Activated CD8-positive, alpha-beta memory T cell treated with anti-CD3 and anti-CD28 coated beads for 36 hours (primary cell): ENCODE measurements at regions not wholly inside any gene's neighbourhood (a gene's known extent, or its start where the extent isn't known, plus 50 kb on each side); places are given as distances from the start of the nearest gene placed in this dataset.
"Not testable (repeated sequence)": the region's sequence is repeated elsewhere in the genome, so short reads cannot be mapped to it uniquely, and the experiment has no call there.

ENCODE experiments used
- CTCF ChIA-PET: fragments of 350-600 bp; sonication (Branson Sonifier 250); formaldehyde crosslinking; loops from one replicate; lab custom pipeline; 2021; ENCODE audit warnings: antibody characterized with exemption; lab: Charles Lee
- POLR2A ChIA-PET: fragments of 350-600 bp; sonication (Branson Sonifier 250); formaldehyde crosslinking; loops from one replicate; lab custom pipeline; 2021; ENCODE audit warnings: antibody characterized with exemption; lab: Charles Lee

DNA sequence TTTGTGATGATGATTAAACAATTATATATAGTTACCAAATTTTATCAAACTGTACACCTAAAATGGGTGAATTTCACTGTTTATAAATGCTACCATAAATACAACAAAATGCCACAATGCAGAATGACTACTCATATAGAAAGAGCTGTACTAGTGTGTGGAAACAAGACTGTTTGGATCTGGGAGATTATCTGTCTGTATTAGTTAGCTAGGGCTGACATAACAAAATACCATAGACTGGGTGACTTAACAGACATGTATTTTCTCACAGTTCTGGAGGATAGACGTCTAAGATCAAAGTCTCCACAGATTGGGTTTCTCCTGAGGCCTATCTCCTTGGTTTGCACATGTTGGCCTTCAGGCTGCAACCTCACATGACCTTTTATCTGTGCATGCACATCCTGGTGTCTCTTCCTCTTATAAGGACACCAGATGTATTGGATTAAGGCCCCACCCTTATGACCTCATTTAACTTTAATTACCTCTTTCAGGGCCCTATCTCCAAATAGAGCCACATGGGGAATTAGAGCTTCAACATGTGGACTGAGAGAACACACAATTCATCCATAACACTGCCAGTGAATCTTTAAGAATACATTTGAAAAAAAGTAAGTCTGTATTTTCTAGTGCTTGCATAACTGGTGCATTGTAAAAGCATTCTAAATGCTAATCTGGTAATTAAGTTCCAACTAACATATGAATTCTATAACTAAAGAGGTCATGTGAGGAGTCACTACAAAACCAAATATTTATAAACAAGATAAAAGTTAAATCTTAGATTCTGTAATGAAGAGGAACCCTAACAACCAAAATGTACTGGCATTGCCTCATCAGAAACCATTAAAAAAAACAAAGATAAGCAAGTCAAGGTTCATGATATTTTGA lies 699.6 kb downstream of the NYAP2 start:
- ChIA-PET POLR2A (no interaction called here), CTCF (no interaction called here)

DNA sequence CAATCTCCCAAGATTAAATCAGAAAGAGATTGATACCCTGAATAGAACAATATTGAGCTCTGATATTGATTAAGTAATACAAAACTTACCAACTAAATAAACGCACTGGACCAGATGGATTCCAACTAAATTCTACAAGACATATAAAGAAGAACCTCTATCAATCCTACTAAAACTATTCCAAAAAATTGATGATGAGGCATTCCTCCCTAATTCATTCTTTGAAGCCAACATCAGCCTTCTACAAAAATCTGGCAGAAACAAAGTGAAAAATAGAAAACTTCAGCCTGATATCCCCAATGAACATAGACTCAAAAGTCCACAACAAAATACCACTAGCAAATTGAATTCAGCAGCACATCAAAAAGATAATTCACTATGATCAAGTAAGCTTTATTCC lies 695.5 kb downstream of the NYAP2 start:
- POLR2A ChIA-PET = no interaction called here
- CTCF ChIA-PET = no interaction called here

DNA sequence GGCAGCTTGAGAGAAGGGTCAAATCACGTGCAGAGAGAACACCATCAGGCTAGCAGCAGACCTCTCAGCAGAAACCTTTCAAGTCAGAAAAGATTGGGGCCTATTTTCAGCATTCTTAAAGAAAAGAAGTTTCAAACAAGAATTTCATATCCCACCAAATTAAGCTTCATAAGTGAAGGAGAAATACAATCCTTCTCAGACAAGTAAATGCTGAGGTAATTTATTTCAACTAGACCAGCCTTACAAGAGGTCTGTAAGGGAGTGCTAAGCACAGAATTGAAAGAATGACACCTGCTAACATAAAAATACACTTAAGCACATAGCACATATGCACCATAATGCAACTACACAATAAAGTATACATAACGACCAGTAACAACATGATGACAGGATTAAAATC lies 693.9 kb downstream of the NYAP2 start:
- CTCF ChIA-PET = no interaction called here
- POLR2A ChIA-PET = no interaction called here

DNA sequence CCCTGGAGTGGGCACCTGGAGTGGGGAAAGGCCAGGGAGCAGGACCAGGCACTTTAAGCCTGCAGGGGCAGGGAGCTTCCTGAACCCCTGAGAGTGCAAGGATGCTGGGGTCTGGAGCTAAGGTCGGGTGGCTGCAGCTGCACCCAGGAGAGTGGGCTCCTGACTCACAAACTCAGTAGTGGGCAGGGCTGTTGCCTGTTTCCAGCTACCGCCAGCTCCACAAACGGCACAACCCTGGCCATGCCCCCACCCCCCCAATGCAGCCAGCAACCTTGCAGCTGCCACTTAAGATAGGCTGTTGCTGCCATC lies 688.8 kb downstream of the NYAP2 start:
- ChIA-PET CTCF (no interaction called here), POLR2A (no interaction called here)

DNA sequence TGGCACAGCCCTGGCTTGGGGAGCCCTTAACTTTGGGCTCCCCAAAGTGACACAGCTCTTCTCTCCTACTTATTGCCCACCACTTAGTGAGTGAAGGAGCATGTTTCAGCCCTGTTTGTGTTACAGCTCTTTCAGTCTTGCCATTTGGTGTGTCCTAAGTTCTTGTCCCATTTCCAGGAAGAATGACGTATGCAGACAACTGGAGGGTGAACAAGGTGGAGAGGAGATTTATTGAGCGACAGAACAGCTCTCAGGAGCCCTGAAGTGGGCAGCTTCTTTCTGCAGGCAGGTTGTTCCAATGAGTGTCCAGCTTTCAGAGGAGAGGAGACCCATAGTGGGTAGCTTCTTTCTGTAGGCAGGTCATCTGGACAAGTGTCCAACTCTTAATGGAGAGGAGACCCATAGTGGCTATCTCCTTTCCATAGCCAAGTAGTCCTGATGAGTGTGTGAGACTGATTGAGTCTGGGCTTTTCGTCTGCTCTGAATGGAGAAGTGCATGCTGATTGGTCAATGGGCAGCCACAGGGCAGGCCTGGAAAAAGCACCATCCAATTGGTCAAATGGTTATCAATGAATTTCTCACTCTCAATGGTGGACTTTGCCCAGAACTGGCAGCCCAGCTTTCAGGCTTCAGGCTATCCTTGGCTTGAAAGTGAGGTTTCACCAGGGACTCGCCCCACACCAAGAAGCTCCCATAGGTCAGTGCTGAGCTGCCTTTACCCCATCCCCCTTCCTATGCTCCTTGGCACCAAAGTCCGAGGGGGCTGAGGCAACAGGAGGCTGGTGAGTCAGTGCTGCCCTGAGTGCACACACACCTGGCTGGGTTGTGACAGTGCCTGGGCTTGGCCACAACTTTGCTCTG lies 688.2 kb downstream of the NYAP2 start:
- POLR2A ChIA-PET = no interaction called here

DNA sequence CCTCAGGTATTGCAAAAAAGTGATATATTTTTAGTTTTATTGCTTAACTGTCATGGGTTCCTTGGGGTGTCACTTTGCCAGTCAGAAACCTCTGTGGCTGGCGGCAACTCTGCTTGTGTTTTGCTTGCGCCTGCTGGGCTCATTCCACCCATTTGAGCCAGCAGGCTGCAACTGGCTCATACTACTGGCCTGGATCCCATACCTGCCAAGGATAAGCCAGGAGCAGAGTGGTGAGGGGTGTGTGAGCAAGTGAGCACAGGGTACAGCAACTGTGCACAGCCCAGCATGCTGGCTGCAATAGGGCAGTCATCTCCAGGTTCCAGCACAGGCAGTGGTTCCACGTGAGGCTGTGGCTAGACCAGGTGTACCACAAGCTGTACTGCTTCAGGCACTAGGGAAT lies 687.5 kb downstream of the NYAP2 start:
- ChIA-PET CTCF (no interaction called here), POLR2A (no interaction called here)

More for the DNA sequence above, 688.2 kb downstream of the NYAP2 start:
- CTCF ChIA-PET = no interaction called here

DNA sequence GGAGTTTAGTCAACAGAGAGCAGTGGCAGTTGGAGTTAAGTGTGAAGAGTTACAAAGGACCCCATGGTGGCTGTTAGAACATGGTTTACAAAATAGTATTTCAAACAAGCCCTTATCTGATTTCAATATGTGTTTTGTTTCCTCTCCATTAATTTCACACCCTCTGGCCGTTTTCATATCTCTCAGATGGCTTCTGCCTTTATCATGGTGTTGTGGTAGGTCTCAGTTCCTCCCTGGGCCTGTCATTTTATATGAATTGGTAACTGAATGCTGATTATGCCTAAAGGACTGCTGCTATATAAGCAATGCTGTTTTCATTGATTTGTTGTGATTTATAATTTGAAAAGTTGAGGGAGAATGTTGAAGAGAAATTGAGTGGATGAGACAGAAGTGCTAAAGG lies 686.7 kb downstream of the NYAP2 start:
- ChIA-PET CTCF (no interaction called here), POLR2A (no interaction called here)

DNA sequence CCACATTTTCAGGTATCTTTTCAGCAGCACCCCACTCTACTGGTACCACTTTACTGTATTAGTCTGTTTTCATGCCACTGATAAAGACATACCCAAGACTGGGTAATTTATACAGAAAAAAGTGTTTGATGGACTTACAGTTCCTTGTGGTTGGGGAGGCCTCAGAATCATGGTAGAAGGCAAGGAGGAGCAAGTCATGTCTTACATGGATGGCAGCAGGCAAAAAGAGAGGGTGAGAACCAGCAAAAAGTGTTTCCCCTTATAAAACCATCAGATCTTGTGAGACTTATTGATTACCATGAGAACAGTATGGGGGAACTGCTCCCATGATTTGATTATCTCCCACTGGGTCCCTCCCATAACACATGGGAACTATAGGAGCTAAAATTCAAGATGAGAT lies 685.9 kb downstream of the NYAP2 start:
- POLR2A ChIA-PET, CTCF ChIA-PET: not testable (repeated sequence)

DNA sequence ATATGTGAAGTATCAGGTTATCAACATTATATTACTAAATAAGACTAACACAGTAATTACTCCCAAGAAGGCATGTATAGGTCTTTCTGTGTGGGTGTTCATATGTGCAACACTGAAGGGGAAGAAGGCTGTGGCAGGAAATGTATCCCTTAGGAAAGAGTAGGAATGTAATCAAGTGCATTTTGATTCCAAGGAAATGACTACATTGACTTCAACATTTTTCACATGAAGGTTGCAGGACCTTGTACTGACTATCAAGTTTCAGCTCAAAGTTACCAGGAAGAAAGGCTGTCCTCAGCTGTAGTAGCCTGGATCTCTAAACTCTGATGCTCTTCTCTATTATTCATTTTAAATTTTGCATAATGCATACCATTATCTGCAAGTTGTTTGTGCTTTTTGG lies 680.8 kb downstream of the NYAP2 start:
- ChIA-PET CTCF (no interaction called here), POLR2A (no interaction called here)

DNA sequence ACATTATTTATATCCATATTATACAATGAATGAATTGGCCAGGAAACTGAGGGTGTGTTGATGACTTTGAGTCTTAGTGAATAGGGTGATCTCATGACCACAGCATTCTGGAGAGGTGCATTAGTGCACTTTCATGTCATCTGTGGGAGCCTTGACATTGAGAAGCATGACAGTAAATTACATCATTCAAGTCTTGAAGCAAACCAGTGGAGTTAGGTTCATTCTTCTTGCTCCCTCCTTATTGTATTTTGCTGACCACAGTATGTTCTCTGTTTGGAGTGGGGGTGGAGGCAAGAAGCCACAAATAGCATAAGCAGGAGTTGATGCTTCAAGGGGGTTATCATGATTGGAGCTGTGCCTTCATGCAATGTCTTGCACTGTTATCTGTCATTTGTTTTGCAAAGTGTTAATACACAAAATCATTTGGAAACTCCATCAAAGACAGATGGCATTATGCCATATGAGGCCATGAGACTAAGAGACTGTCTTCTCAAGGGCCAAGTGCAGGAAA lies 680.2 kb downstream of the NYAP2 start:
- POLR2A ChIA-PET = no interaction called here
- CTCF ChIA-PET = no interaction called here

DNA sequence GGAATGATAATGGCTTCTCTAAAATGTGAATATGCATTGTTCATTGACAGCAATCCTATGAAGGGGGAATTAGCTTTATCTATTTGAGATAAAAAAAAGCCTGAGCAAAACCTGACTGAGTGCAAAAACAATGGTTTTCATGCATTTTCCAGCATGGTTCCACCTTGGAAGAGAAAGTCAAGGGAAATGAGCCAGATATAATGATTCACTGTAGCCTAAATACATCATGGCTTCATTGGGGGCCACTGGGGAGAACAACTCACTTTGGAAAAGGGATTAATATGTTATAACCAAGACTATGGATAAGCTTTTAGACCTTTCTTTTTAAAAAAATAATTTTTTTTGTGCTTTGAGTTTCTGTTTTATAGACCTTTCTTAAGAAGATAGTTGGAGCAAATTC lies 679.7 kb downstream of the NYAP2 start:
- CTCF ChIA-PET = no interaction called here

DNA sequence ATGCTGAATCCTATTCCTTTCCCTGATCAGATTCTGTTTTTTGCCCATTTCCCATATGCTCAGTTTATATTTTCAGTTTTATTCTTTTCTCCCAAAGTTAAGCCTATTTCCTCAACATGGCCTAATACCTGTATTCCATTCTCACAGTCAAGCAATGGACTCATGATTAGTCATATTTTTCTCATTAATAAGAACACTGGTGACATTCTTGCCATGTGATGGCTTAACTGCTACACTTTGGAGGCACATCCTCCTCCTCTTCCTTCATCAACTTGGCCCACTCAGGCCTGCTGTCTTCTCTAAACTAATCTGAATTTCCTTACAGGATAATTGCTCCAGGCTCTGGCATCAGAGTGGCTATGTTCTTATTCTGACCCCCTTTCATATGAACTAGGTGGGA lies 679.2 kb downstream of the NYAP2 start:
- POLR2A ChIA-PET = no interaction called here
- CTCF ChIA-PET = no interaction called here

More for the DNA sequence above, 679.7 kb downstream of the NYAP2 start:
- POLR2A ChIA-PET = no interaction called here

DNA sequence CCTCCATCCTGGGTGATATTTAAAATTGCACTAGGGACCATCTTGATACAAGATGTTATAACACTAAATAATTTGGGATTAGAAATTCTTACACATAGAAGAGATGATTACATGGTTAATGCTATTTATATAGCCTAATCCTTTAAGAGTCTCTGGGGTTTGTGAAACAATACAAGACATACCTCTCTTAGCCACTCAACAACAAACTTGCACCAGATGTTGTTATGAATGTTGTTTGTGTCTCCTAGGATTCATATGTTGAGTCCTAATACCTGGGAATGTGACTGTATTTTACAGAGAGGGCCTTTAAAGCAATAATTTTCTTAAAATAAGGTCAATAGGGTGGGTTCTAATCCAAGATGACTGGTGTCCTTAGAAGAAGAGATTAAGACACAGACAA lies 678.3 kb downstream of the NYAP2 start:
- CTCF ChIA-PET = no interaction called here
- POLR2A ChIA-PET = no interaction called here

DNA sequence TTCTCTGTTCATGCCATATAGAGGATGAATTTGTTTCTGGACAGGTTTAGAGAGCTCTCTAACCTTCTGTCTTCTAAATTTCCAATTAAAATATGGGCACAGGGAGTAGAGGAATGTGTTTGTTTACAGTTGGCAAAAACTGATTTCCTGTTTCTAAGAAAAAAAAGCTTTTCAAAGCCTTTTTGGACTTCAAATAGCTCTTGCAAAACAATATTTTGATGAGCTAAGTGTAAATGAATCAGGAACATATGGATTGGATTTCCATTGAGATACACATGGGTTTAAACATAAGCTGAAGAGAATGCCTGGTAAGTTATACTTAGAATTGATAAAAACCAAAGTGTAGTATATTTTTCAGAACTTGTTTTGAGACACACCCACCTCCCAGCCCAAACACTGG lies 677.5 kb downstream of the NYAP2 start:
- POLR2A ChIA-PET = no interaction called here
- CTCF ChIA-PET = no interaction called here

DNA sequence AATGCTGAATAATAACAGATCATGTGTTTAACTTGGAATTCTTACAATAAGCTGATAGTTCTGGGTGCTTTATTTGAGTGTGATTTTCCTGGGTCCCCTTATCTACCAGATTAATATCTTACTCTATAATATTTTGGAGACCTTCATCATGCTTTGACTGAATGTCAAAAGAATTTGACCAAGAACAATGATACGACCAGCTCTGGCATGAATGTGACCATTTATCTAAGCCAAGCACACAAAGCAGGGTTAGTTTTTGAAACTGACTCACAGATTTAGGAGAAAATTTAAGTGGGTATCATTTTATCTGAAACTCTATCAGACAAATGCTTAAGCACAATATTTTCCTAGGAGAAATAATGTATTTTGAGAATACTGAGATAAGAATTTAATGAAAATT lies 677.0 kb downstream of the NYAP2 start:
- ChIA-PET CTCF (no interaction called here), POLR2A (no interaction called here)

DNA sequence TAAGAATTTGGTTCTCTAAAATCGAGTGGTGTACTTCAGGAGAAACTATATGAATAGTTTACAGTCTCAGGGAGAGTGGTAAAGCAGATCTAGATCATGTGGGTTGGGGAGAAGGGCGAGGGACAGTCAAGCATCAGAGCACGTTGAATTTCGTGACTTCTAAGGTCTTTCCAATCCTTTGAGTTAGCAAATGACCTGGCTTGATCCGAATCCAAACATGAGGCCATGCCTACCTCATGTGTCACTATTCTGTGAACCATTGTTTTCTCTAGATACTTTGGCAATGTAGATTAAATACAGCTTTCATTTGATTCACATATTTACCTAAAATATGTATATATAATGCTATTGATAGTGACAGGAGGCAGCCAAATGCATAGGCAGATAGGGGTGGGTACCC lies 674.9 kb downstream of the NYAP2 start:
- ChIA-PET POLR2A (no interaction called here), CTCF (no interaction called here)

DNA sequence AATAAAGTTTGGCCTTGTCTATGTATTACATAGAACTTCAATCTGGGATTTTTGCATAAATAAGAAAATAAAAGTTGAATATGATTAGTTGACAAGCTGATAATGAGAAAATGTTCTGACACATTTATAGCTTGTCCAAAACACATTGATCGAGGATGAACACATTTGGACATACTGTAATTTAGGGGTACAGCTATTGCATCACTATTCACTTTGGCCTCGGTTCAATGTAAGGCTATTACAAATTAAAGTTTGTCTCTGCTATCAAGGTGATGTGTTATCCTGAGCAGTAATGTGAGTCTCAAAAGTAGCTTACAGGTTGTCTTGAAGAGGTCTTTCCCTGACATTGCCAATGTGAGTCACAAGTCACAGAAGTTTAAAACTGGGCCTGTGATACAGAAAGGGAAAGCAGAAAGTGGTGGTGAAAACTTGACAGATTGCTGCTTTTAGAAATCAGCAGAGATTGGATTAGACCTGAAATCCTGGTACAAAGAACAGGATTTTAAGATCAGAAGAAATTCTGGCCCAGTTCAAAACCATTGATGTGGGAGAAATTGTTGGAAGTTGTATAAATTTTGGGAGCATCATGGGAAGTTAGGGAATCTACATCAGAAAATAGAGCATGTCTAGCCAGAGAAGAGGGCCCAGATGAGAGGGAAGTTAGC lies 674.1 kb downstream of the NYAP2 start:
- ChIA-PET POLR2A (no interaction called here), CTCF (no interaction called here)

DNA sequence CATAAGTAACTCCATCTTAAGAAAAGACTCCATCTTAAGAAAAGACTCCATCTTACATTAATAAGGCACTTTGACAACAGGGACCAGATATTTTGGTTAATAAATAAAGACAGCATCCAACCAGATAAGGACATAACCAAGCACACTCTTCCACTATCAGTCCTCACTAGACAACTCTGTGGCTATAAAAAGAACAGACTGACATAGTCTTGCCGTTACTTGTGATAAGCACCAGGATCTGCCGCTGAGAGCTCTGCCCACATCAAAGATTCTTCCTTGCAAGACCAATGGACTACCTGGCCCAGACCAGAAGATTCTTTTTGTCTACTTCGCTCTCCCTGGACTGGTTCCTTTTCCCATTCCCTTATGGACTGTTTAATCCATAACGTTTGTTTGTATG lies 667.4 kb downstream of the NYAP2 start:
- ChIA-PET POLR2A (no interaction called here), CTCF (no interaction called here)

DNA sequence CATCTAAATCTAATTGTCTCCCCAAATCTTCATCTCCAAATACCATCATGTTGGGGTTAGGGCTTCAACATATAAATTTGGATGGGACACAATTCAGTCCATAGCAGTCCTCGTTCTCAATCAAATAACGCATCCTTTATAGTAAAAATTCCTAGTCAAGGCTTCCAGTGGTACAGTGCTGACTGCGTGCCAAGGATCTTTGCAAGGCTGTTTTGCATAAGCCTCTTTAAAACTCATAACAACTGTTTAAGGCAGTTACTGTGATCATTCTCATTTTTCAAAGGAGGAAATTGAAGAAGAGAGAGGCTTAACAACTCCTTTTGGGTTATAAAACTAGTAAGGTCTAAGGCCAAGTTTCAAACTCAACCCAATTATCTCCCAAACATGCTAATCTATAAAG lies 666.9 kb downstream of the NYAP2 start:
- CTCF ChIA-PET = no interaction called here

DNA sequence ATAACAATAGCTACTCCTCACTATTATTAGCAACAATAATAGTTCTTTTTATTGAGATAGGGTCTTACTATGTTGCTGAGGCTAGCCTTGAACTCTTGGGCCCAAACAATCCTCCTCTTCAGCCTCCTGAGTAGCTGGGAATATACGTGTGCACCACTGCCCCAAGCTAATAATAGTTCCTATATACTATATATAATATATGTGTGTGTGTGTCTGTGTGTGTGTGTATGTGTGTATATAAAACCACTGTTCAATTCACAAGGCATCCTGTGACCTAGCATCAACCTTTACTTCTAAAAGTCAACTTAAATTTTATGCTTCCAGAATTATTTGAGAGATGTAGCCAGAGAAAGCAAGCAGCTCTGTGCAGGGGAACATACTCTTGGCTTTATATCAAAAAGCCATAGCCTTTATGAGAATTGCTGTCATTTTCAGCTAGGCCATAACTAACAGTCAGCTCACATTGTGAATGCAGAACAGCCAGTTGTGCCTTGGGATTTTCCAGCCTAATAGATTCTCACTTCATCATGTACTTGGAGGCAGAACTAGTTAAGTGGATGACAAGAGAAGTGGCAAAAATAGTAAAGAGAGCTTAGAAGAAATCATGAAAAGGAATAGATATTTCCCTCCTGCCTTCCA lies 665.5 kb downstream of the NYAP2 start:
- CTCF ChIA-PET = no interaction called here

More for the DNA sequence above, 666.9 kb downstream of the NYAP2 start:
- POLR2A ChIA-PET = no interaction called here

More for the DNA sequence above, 665.5 kb downstream of the NYAP2 start:
- POLR2A ChIA-PET = no interaction called here
